NCI-H2081 treated with DMSO at 0.1 percent for 48 hours (cell line): ENCODE measurements at regions not wholly inside any gene's neighbourhood (a gene's known extent, or its start where the extent isn't known, plus 50 kb on each side); places are given as distances from the start of the nearest gene placed in this dataset.
"Not testable (repeated sequence)": the region's sequence is repeated elsewhere in the genome, so short reads cannot be mapped to it uniquely, and the experiment has no call there.

Experiments
- DNase-seq: peaks from one replicate; lab custom pipeline; 2025; lab: John Stamatoyannopoulos, UW

GRCh38 chr9:124125651-124125977, 114.0 kb downstream of the LHX2 start:
- no peak for DNase-seq

DNA sequence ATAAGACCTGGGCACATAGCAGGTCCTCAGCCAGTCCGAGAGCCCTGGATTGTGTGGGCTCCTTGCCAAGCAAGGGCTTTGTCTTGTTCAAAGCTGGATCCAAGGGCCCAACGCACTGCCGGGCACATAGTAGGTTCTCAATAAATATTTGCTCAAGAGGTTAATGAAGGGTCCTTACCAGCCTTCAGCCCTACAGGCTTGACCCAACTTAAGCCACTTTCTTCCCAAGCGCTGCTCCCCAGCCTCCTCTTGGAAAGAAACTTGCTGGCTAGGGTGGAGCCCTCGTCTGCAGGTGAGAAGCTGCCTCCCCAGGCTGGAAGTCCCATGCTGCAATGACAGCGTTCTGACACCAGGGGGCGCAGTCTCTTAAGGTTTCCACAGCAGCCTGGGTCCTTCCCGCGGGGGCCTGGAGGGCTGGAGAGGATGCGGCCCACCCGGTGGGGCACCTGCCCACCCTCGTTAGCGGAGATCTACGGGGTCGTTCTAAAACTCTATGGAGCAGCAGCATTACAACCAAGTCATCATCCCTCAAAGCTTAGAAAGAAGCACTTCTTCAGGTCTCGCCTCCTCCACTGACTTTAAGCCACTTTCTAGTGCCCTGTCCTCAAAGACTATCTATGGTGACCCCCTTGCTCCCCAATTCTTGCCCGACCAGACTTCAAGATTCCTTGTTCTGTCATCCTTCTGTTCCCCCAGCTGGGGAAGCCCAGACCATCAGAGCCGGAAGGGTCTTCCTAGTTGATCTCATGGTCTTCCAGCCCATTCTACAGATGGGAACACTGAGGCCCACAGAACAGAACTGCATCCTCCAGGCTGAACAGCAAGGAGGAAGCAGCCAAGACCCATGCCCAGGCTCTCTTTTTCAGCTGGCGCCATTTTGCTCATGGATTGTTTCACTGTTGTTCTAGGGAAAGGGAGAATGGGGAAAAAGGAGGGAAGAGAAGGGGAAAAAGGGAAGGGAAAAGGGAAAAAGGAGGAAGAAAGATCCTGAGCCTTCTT, 115.4 kb downstream of the LHX2 start:
- DNase-seq: no peak

GRCh38 chr9:124128568-124129166, 117.1 kb downstream of the LHX2 start:
- no peak for DNase-seq

- no peak for DNase-seq
Observed at GRCh38 chr9:124130277-124131075, 118.9 kb downstream of the LHX2 start.

GRCh38 chr9:124131518-124131917, 120.0 kb downstream of the LHX2 start:
- DNase-seq: not testable (repeated sequence)

GRCh38 chr9:124132671-124133147, 121.1 kb downstream of the LHX2 start:
- DNase-seq: no peak

DNA sequence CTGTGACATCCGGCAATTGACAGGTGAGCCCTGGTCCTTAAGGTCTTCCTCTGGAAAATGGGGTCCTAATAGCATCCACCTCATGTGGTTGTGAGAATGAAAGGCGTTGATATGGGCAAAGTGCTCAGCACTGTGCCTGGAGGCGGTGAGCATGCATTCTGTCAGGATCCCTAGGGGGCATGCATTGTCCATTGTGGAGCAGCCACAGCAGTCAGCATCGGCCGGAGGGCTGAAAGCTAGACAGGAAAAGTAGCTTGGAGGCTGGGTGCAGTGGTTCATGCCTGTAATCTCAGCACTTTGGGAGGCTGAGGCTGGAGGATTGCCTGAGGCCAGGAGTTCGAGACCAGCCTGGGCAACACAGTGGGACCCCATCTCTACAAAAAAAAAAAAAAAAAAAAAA, 122.2 kb downstream of the LHX2 start:
- no peak for DNase-seq

DNA sequence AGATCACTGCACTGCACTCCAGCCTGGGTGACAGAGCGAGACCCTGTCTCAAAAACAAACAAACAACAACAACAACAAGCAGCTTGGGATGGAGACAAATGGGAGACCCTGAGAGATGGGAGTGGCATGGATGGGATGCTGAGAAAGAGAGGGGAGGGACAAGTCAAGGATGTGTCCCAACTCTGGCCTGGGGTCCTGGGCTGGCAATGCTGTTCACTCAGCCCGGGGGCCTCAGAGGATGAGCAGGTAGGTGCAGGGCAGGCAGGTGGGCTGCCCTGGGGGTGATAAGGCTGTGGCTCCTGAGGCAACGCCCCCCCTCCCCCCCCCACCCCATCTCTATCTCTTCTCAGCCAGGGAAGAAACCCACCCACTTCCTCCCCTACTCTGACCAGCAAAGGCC, 123.0 kb downstream of the LHX2 start:
- DNase-seq: no peak

DNA sequence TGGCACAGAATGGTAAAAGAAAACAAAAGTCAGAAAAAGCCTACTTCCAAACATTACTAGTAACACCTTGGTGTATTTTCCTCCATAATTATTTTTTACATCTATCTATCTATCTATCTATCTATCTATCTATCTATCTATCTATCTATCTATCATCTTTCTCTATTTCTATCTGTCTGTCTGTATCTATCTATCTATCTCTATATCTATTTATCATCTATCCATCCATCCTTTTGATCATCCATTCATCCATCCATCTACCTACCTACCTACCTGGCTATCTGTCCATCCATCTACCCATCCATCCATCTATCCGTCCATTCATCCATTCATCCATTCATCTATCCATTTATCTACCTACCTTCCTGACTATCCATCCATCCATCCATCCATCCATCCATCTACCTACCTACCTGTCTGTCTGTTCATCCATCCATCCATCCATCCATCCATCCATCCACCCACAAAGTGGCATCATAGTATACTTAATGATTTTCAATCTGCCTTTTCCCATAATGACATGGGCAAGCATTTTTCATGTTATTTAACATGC, 121.9 kb upstream of the NEK6 start:
- no peak for DNase-seq

GRCh38 chr9:124137009-124137943, 120.5 kb upstream of the NEK6 start:
- DNase-seq: no peak

- no peak for DNase-seq
Observed at GRCh38 chr9:124137944-124138335, 119.8 kb upstream of the NEK6 start.

DNA sequence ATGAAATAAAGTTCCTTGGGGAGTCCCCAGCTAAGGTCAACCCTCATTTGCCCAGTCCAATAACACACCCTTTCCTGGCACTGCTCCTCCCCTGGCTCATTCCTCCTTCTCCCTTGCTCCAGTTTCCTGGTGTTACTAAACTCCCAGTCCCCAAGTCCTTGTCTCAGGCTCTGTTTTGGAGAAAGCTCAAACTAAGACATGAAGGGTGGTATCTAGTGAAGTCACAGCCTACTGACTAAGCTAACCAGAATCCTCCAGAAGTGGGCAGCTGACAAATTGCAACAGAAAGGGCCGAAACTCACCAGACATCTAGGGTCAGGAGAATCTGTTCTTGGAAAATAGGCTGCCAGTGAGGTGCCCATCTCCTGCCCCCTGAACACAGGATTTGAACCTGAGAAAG, 118.7 kb upstream of the NEK6 start:
- DNase-seq: no peak

GRCh38 chr9:124140941-124141568, 116.7 kb upstream of the NEK6 start:
- no peak for DNase-seq

DNA sequence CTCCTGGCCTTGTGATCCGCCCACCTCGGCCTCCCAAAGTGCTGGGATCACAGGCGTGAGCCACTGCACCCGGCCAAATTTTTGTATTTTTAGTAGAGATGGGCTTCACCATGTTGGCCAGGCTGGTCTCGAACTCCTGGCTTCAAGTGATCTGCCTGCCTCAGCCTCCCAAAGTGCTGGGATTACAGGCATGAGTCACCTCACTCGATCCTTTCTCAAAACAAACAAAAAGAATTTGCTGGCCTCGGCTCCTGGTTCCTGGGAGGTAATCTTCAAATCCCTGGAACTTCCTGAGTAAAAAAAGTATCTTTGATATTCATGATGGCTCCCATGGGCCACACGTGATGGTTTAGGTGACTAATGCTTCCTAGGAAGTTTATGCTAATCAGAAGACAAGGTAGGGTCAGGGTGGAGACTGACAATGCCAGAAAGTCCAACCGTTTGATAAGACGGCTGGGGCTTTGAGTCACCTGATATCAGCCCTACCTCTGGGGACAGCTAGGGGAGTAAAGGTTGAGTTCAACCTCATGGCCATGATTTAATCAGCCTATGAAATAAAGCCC, 113.1 kb upstream of the NEK6 start:
- DNase-seq: not testable (repeated sequence)

- no peak for DNase-seq
Observed at GRCh38 chr9:124146031-124146561, 111.7 kb upstream of the NEK6 start.

GRCh38 chr9:124149992-124150391, 107.8 kb upstream of the NEK6 start:
- DNase-seq: no peak

DNA sequence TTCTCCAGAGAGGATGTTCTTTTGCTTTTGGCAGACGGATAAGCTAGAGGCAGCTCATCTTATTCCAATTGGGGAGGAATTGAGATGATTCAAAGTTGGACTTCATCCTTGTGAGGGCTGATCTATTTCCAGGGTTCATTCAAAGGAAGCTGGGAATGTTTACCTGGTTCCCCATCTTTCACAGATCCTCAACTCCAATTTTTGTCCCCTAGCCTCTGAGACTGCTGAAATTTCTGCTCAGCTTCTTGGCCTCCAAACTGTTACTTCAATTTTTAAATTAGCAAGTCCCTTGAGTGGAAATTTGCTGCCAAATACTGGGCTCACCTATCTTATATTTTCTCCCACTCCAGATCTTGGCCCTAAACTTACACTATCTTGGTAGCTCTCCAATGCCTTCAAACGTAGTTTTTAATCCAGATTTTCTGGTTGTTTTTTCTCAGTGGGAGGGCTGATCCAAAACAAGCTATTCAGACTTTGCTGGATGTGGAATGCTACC, 93.9 kb upstream of the NEK6 start:
- no peak for DNase-seq

- DNase-seq: no peak
Observed at GRCh38 chr9:124164811-124165210, 92.9 kb upstream of the NEK6 start.

GRCh38 chr9:124174433-124174832, 83.3 kb upstream of the NEK6 start:
- no peak for DNase-seq

GRCh38 chr9:124177522-124177921, 80.2 kb upstream of the NEK6 start:
- not testable (repeated sequence) for DNase-seq
